Astrocyte of the spinal cord (primary cell): ENCODE measurements at regions not wholly inside any gene's neighbourhood (a gene's known extent, or its start where the extent isn't known, plus 50 kb on each side); places are given as distances from the start of the nearest gene placed in this dataset.
A peak's percentile ranks its signal among the peaks of the same experiment; 100 is the strongest.
"Not testable (repeated sequence)": the region's sequence is repeated elsewhere in the genome, so short reads cannot be mapped to it uniquely, and the experiment has no call there.

ENCODE experiments used
- DNase-seq: peaks from one replicate; pipeline ENCODE4 v3.0.0; 2011; ENCODE audit warnings: low read depth, low spot score
- H3K4me3 ChIP-seq: 2 replicates; pipeline ENCODE4 v1.5.1; 2011; ENCODE audit warnings: low read depth, mild to moderate bottlenecking, low read length, moderate library complexity
- CTCF ChIP-seq: IDR thresholded peaks from 2 replicates; pipeline ENCODE4 v1.5.1; 2012; ENCODE audit warnings: low read depth, mild to moderate bottlenecking, low read length, inconsistent platforms
- in situ Hi-C: cut with HindIII; loops from 2 replicates; pipeline ENCODE4 v1.10.0; 2017; ENCODE audit warnings: low sequenced_read_pairs

DNA sequence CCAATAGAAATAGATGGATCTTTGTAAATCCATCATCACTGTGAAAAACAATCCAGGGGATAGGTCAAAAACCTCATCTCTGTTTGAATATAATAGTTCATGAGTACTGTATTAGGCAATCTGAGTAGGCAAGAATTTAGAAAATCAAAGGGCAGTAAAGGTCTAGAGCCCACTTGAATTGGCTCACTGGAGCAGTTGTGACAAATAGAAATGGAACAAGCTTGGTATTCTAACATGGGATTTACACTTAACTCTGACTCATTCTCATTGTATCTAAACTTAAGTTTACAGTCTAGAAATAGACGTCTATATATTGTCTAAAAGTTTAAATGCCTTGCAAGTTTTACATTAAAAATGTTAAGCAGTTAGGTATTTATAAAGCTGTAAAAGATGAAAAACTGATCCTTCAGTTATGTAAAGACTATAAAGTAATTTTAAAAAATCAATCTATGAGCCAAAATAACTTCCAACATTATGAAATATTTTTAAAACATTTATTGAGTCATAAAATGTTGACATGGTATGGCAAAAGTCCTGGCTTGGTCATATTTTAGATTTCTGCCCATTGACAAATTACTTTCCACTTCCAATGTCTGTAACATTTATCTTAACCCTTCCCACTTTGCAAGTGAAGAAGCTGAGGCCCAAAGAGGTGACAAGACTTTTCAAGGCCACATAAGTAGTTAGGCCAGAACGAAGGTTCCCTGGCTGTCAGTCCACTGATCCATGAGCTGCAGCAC is 203.7 kb upstream of the NREP start:
- no peak overlapping the region for H3K4me3 ChIP-seq
- in situ Hi-C loops: no loop called here
- peak; percentile 17 for DNase-seq
- no peak for TF ChIP-seq CTCF

GRCh38 chr5:111958851-111959250 is 201.9 kb upstream of the NREP start:
- no peak for DNase-seq
- in situ Hi-C loops: no loop called here
- H3K4me3 ChIP-seq: no peak overlapping the region
- no peak for TF ChIP-seq CTCF

DNA sequence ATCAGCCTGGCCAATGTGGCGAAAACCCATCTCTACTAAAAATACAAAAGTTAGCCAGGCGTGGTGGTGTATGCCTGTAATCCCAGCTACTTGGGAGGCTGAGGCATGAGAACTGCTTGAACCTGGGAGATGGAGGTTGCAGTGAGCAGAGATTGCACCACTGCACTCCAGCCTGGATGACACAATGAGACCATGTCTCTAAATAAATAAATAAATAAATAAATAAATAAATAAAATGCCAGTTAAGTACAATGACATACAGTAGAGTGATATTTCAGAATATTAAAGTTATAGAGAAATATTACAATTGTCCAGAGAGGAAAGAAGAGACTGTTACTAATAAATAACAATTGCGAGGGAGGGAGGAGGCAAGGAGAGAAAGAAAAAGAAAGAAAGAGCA is 199.8 kb upstream of the NREP start:
- in situ Hi-C loops, H3K4me3 ChIP-seq, DNase-seq: not testable (repeated sequence)

DNA sequence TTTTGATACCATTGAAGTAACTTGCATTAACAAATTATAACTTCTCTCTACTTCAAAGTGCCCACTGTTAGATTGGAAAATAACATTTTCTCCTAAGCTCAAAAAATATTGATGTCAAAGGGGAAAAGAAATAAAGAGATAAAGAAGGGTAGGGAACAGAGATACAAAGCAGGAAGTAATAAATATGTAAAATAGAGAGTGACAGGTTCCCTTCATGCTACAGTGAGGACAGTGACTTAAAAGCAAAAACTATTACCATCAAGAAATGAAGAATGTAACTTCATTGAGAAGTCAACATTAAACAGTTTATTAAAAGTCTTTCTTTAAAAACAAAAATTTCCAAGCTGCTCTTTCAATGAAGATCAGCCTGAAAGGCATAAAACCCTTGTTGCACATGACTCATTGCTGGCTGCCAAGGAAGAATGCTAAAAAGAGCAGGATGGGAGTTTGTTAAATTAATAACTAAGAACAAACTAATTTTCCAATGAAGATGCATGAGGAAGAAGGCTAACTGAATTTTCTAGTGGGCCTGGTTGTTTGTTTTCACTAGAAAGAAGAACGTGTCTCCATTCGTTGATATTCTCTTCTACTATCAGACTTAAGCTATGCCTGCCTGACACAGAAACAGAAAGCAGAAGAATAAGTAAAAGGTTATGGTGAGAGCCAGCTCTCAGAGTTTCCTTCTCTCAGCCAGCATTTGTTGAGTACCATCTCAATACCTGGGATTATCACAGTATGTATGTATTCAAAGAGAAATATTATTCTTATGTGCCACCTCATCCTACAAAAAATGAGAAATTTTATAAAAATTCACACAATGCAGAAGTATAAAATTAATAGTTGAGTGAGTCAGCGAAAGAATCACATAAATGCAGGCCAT is 197.8 kb upstream of the NREP start:
- in situ Hi-C loops: no loop called here
- DNase-seq: peak; percentile 69
- no peak for TF ChIP-seq CTCF

GRCh38 chr5:111953351-111954127 is 196.5 kb upstream of the NREP start:
- TF ChIP-seq CTCF: no peak
- peak; percentile 93 for DNase-seq
- H3K4me3 ChIP-seq: no peak overlapping the region
- in situ Hi-C loops: no loop called here

More for the DNA sequence above, 197.8 kb upstream of the NREP start:
- no peak overlapping the region for H3K4me3 ChIP-seq

DNA sequence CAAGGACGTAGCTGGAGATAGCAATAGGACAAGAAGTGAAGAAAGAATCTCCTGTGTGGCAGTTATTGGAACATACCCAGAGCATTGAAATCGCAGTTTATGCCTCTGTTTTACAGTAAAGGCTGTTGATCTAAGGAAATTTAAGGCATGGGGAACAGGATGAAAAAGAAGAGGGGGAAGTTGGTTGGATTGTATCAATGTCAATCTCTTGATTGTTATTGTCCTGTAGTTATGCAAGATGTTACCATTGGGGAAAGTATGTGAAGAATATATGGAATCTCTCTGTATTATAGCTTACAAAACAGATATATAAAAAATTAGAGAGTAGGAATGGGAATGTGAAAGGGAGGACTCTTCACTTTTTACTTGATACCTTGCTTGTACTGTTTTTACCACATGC is 195.6 kb upstream of the NREP start:
- no peak for DNase-seq
- no peak for TF ChIP-seq CTCF
- in situ Hi-C loops: no loop called here
- no peak overlapping the region for H3K4me3 ChIP-seq
